Endothelial cell of umbilical vein (primary cell): ENCODE measurements at regions not wholly inside any gene's neighbourhood (a gene's known extent, or its start where the extent isn't known, plus 50 kb on each side); places are given as distances from the start of the nearest gene placed in this dataset.

Source experiments
- BruUV-seq: library from RNA; stranded (reverse); fragments of 400-500 nt; replicated peaks from 2 replicates; lab custom pipeline; 2021; lab: Mats Ljungman, UMichigan
- CTCF ChIA-PET: fragments of 300-600, 350-600 bp; sonication (Branson Sonifier 250); formaldehyde crosslinking; loops from one replicate; lab custom pipeline; 2021; ENCODE audit warnings: antibody characterized with exemption, inconsistent platforms; lab: Charles Lee
- POLR2A ChIA-PET: fragments of 300-600, 350-600 bp; sonication (Branson Sonifier 250); formaldehyde crosslinking; loops from one replicate; lab custom pipeline; 2021; ENCODE audit warnings: antibody characterized with exemption, inconsistent platforms; lab: Charles Lee
- DNase-seq: peaks from one replicate; pipeline ENCODE4 v3.0.0-alpha.2; 2011; ENCODE audit warnings: low read depth, low spot score
- FAIRE-seq: peaks from 2 replicates; lab custom pipeline; 2011; peaks lifted over from hg19 to GRCh38; lab: Jason Lieb, UNC
- H2AFZ ChIP-seq: 2 replicates; pipeline ENCODE4 v1.6.0; 2012; ENCODE audit warnings: low read depth, low read length, control low read depth, inconsistent platforms
- H3K27ac ChIP-seq: 2 replicates; pipeline ENCODE4 v1.5.1; 2011; ENCODE audit warnings: low read depth, mild to moderate bottlenecking, control low read depth, low read length, moderate library complexity; ENCODE audit not compliant: insufficient read depth
- H3K27me3 ChIP-seq, 2 experiments: 2 replicates each; pipeline versions ENCODE4 v1.6.0 to v1.6.1; 2011; ENCODE audit warnings: low read length in 2 of 2, mixed read lengths in 1 of 2; ENCODE audit not compliant: control insufficient read depth in 2 of 2, insufficient read depth in 2 of 2
- H3K36me3 ChIP-seq, 2 experiments: 2 replicates in 1 of 2; 3 replicates in 1 of 2; pipeline ENCODE4 v1.5.1; 2011; ENCODE audit warnings: low read length in 2 of 2, mild to moderate bottlenecking in 1 of 2, moderate library complexity in 1 of 2; ENCODE audit not compliant: control insufficient read depth in 2 of 2, insufficient read depth in 2 of 2; ENCODE audit errors: extremely low read depth in 1 of 2
- H3K4me1 ChIP-seq: 3 replicates; pipeline ENCODE4 v1.5.1; 2011; ENCODE audit warnings: mild to moderate bottlenecking, low read length; ENCODE audit not compliant: control insufficient read depth, insufficient read depth; ENCODE audit errors: extremely low read depth
- H3K4me2 ChIP-seq: 2 replicates; pipeline ENCODE4 v1.6.1; 2011; ENCODE audit warnings: low read length, control low read depth, mixed read lengths; ENCODE audit not compliant: insufficient read depth
- H3K4me3 ChIP-seq, 3 experiments: fragments of 200-600 bp in 1 of 3; sonication (generic), shearing (Covaris generic) in 1 of 3; replicated peaks in 1 of 3; 2 replicates each; pipeline ENCODE4 v1.5.1; 2011 to 2016; ENCODE audit warnings: control low read depth in 3 of 3, low read length in 3 of 3, mild to moderate bottlenecking in 2 of 3, inconsistent platforms in 1 of 3, low read depth in 1 of 3, moderate library complexity in 1 of 3; ENCODE audit not compliant: insufficient read depth in 1 of 3
- H3K79me2 ChIP-seq: 2 replicates; pipeline ENCODE4 v1.6.0; 2012; ENCODE audit warnings: low read length, inconsistent platforms; ENCODE audit not compliant: control insufficient read depth, insufficient read depth
- H3K9ac ChIP-seq: replicated peaks from 2 replicates; pipeline ENCODE3; 2011; ENCODE audit warnings: low read length, control low read depth; ENCODE audit not compliant: insufficient read depth; ENCODE audit errors: extremely low read depth
- H3K9me1 ChIP-seq: replicated peaks from 3 replicates; pipeline ENCODE4 v1.6.0; 2011; ENCODE audit warnings: mild to moderate bottlenecking, low read length; ENCODE audit not compliant: control insufficient read depth, insufficient read depth; ENCODE audit errors: extremely low read depth
- H3K9me3 ChIP-seq: replicated peaks from 2 replicates; pipeline ENCODE4 v1.5.1; 2012; ENCODE audit warnings: low read length, inconsistent platforms; ENCODE audit not compliant: control insufficient read depth, insufficient read depth
- H4K20me1 ChIP-seq: replicated peaks from 2 replicates; pipeline ENCODE3; 2011; ENCODE audit warnings: mild to moderate bottlenecking, low read length; ENCODE audit not compliant: control insufficient read depth, insufficient read depth; ENCODE audit errors: extremely low read depth
- CTCF ChIP-seq, 2 donors: IDR thresholded peaks; 1 replicate in 1 of 2; 2 replicates in 1 of 2; pipeline ENCODE4 v1.5.1; 2011; ENCODE audit warnings: low read length in 2 of 2, mild to moderate bottlenecking in 2 of 2, moderate library complexity in 2 of 2, control low read depth in 1 of 2, inconsistent platforms in 1 of 2, low read depth in 1 of 2; ENCODE audit not compliant: insufficient read depth in 1 of 2; ENCODE audit errors: extremely low read depth in 1 of 2
- EZH2 ChIP-seq: IDR thresholded peaks from 2 replicates; pipeline ENCODE4 v1.6.1; 2012; ENCODE audit warnings: borderline replicate concordance, low read depth, mild to moderate bottlenecking, moderate library complexity, low read length, inconsistent platforms; ENCODE audit not compliant: severe bottlenecking
- FOS ChIP-seq: IDR thresholded peaks from 2 replicates; pipeline ENCODE4 v1.6.1; 2011; ENCODE audit warnings: mild to moderate bottlenecking, low read length, moderate library complexity, borderline replicate concordance; ENCODE audit not compliant: insufficient read depth
- GATA2 ChIP-seq: IDR thresholded peaks from 2 replicates; pipeline ENCODE4 v1.7.0; 2011; ENCODE audit warnings: low read depth, mild to moderate bottlenecking, moderate library complexity, mixed read lengths, low read length; ENCODE audit not compliant: insufficient read length, insufficient read depth
- JUN ChIP-seq: IDR thresholded peaks from 2 replicates; pipeline ENCODE4 v1.6.1; 2011; ENCODE audit warnings: borderline replicate concordance, low read depth; ENCODE audit not compliant: insufficient read length, insufficient read depth
- POLR2A ChIP-seq: IDR thresholded peaks from 2 replicates; pipeline ENCODE4 v1.6.1; 2012; ENCODE audit warnings: low read depth, mild to moderate bottlenecking, control low read depth, low read length
- POLR2AphosphoS5 ChIP-seq: IDR thresholded peaks from 2 replicates; pipeline ENCODE4 v1.6.1; 2012; ENCODE audit warnings: low read depth, mild to moderate bottlenecking, control low read depth, low read length, moderate library complexity; ENCODE audit not compliant: insufficient read depth
- dilution Hi-C: fragments of 300-500 bp; cut with MboI; formaldehyde crosslinking; loops from one replicate; pipeline ENCODE4 v1.15.0; 2019; ENCODE audit warnings: low sequenced_read_pairs; ENCODE audit not compliant: extremely low pct_ligation_motif_present
- intact Hi-C: fragments of 100-400 bp; cut with micrococcal nuclease; formaldehyde crosslinking; loops from one replicate; pipeline ENCODE4 v1.10.0; 2022
- TF ChIP-seq, protein P1 (sequence below): IDR thresholded peaks from 2 replicates; pipeline ENCODE4 v1.6.1; 2011; ENCODE audit not compliant: insufficient read depth, insufficient read length

DNA sequence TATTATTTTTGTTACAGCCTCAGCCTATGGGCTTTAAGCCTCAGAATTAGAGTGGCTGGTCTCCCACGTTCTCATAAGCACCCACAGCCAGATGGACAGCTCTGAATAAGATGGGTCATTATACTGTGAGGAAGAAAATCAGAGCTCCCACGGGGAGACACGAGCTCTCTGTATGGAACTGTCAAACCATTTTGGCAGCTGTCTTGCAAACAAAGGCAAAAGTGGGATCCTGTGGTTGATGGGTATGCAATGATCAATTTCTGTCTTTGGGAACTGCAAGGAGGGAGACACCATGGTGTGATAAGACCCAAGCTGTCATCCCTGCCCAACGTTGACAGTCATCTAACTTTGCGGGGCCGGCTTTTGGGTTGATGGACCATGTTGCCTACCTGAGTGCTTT lies 614.3 kb downstream of the TYW1 start:
- H3K4me2 ChIP-seq, result no peak overlapping the region
- intact Hi-C loops, result no loop called here
- no peaks in the 10 kb centered on the region for H3K9me3 ChIP-seq
- no peak for FAIRE-seq
- H3K79me2 ChIP-seq, result no peaks in the 10 kb centered on the region
- CTCF ChIA-PET, result no interaction called here
- H3K4me3 ChIP-seq, result no peak overlapping the region
- dilution Hi-C loops, result no loop called here
- BruUV-seq, result no TSS peak
- POLR2A ChIA-PET, result no interaction called here
- H2AFZ ChIP-seq, result no peak overlapping the region
- H3K27ac ChIP-seq, result no peak overlapping the region
- no peaks in the 10 kb centered on the region for H3K4me1 ChIP-seq
- no peaks in the 10 kb centered on the region for H3K36me3 ChIP-seq
- no peak for DNase-seq
- H3K9ac ChIP-seq, result no peak overlapping the region
- no peaks in the 10 kb centered on the region for H3K9me1 ChIP-seq
- TF ChIP-seq CTCF (IDR thresholded peaks at IDR 0.05; ENCODE audit: extremely low read depth in 1 of 2, insufficient read depth in 1 of 2, low read depth in 1 of 2, low read length in 2 of 2) (no peak), POLR2AphosphoS5 (no peak), EZH2 (no peak), JUN (no peak)
- TF ChIP-seq, protein P1, sequence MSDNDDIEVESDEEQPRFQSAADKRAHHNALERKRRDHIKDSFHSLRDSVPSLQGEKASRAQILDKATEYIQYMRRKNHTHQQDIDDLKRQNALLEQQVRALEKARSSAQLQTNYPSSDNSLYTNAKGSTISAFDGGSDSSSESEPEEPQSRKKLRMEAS, result no peak
- no peaks in the 10 kb centered on the region for H3K27me3 ChIP-seq
- no peaks in the 10 kb centered on the region for H4K20me1 ChIP-seq

DNA sequence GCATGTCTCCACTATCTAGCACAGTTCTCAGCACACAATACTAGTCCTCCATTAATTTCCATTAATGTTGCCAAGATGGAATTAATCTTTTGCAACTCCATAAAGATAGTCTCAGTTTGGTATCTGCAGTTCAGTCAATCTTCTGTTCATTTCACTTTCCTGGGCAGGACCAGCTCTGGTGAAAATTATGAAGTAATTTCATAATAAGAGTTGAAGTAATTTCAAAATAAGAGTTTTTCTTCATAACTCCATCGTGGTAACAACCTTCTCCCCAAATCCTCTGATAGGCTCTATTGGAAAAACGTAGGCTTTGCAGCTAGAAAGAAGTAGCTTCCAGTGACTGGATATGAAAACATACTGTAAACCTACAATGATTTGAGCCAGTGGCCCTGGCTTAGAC lies 618.2 kb downstream of the TYW1 start:
- Histone ChIP-seq H3K27me3 (no peaks in the 10 kb centered on the region), H3K4me3 (no peak overlapping the region), H3K4me2 (no peak overlapping the region), H3K79me2 (no peaks in the 10 kb centered on the region), H3K4me1 (no peaks in the 10 kb centered on the region), H3K27ac (no peak overlapping the region), H2AFZ (no peak overlapping the region), H3K9me1 (no peaks in the 10 kb centered on the region), H3K9me3 (no peaks in the 10 kb centered on the region), H3K9ac (no peak overlapping the region), H4K20me1 (no peaks in the 10 kb centered on the region), H3K36me3 (no peaks in the 10 kb centered on the region)
- DNase-seq (no peak), FAIRE-seq (no peak)
- CTCF ChIA-PET, result no interaction called here
- intact Hi-C loops, result no loop called here
- no TSS peak for BruUV-seq
- dilution Hi-C loops, result no loop called here
- TF ChIP-seq GATA2 (no peak), FOS (no peak), CTCF (IDR thresholded peaks at IDR 0.05; ENCODE audit: extremely low read depth in 1 of 2, insufficient read depth in 1 of 2, low read depth in 1 of 2, low read length in 2 of 2) (no peak), JUN (no peak), POLR2AphosphoS5 (no peak), POLR2A (no peak), EZH2 (no peak)
- TF ChIP-seq, protein P1, result no peak
- POLR2A ChIA-PET, result no interaction called here
